ENCODE measurements at regions not wholly inside any gene's neighbourhood (a gene's known extent, or its start where the extent isn't known, plus 50 kb on each side); places are given as distances from the start of the nearest gene placed in this dataset.
"Not testable (repeated sequence)": the region's sequence is repeated elsewhere in the genome, so short reads cannot be mapped to it uniquely, and the experiment has no call there.

GRCh38 chr2:195146761-195147541, 510.1 kb upstream of the SLC39A10 start:
- no peak for DNase-seq (ENCODE audit: low spot score)
- in situ Hi-C loops (cut with MboI; ENCODE audit: low pct_unique_long_range_greater_than_20kb, low sequenced_read_pairs, unreplicated experiment), result no loop called here
- no peak for TF ChIP-seq CTCF (IDR thresholded peaks at IDR 0.05; ENCODE audit: extremely low read depth, insufficient read depth, missing control alignments)

- no peak for TF ChIP-seq CTCF (IDR thresholded peaks at IDR 0.05; ENCODE audit: extremely low read depth, insufficient read depth, missing control alignments)
- in situ Hi-C loops (cut with MboI; ENCODE audit: low pct_unique_long_range_greater_than_20kb, low sequenced_read_pairs, unreplicated experiment), result no loop called here
Measured at GRCh38 chr2:195138435-195138834, 518.6 kb upstream of the SLC39A10 start.

GRCh38 chr2:195125889-195126288, 531.1 kb upstream of the SLC39A10 start:
- DNase-seq (ENCODE audit: low spot score); in situ Hi-C loops (cut with MboI; ENCODE audit: low pct_unique_long_range_greater_than_20kb, low sequenced_read_pairs, unreplicated experiment): not testable (repeated sequence)

More at GRCh38 chr2:195138435-195138834, 518.6 kb upstream of the SLC39A10 start:
- no peak for DNase-seq (ENCODE audit: low spot score)

GRCh38 chr2:195124391-195125079, 532.5 kb upstream of the SLC39A10 start:
- no peak for TF ChIP-seq CTCF (IDR thresholded peaks at IDR 0.05; ENCODE audit: extremely low read depth, insufficient read depth, missing control alignments)
- in situ Hi-C loops (cut with MboI; ENCODE audit: low pct_unique_long_range_greater_than_20kb, low sequenced_read_pairs, unreplicated experiment), result no loop called here
- no peak for DNase-seq (ENCODE audit: low spot score)

- no peak for DNase-seq (ENCODE audit: low spot score)
- TF ChIP-seq CTCF (IDR thresholded peaks at IDR 0.05; ENCODE audit: extremely low read depth, insufficient read depth, missing control alignments), result no peak
- in situ Hi-C loops (cut with MboI; ENCODE audit: low pct_unique_long_range_greater_than_20kb, low sequenced_read_pairs, unreplicated experiment), result no loop called here
Measured at GRCh38 chr2:195122653-195123052, 534.4 kb upstream of the SLC39A10 start.

GRCh38 chr2:195121341-195121740, 535.7 kb upstream of the SLC39A10 start:
- in situ Hi-C loops (cut with MboI; ENCODE audit: low pct_unique_long_range_greater_than_20kb, low sequenced_read_pairs, unreplicated experiment), result no loop called here
- DNase-seq (ENCODE audit: low spot score), result no peak
- TF ChIP-seq CTCF (IDR thresholded peaks at IDR 0.05; ENCODE audit: extremely low read depth, insufficient read depth, missing control alignments), result no peak

GRCh38 chr2:195119231-195119630, 537.8 kb upstream of the SLC39A10 start:
- no peak for DNase-seq (ENCODE audit: low spot score)
- no peak for TF ChIP-seq CTCF (IDR thresholded peaks at IDR 0.05; ENCODE audit: extremely low read depth, insufficient read depth, missing control alignments)

More at GRCh38 chr2:195119231-195119630, 537.8 kb upstream of the SLC39A10 start:
- in situ Hi-C loops (cut with MboI; ENCODE audit: low pct_unique_long_range_greater_than_20kb, low sequenced_read_pairs, unreplicated experiment), result no loop called here
